ENCODE measurements at regions not wholly inside any gene's neighbourhood (a gene's known extent, or its start where the extent isn't known, plus 50 kb on each side); places are given as distances from the start of the nearest gene placed in this dataset.

- no peak for TF ChIP-seq POLR2AphosphoS5 (IDR thresholded peaks at IDR 0.05; ENCODE audit: low read depth, low read length)
- TF ChIP-seq CTCF (IDR thresholded peaks at IDR 0.05): no peak
- TF ChIP-seq TCF7L2 (IDR thresholded peaks at IDR 0.05; ENCODE audit: low read depth, low read length): no peak
Measured at GRCh38 chrX:92270936-92271855, 492.0 kb downstream of the PCDH11X start.
